HG02884 (cell line): ENCODE measurements at regions not wholly inside any gene's neighbourhood (a gene's known extent, or its start where the extent isn't known, plus 50 kb on each side); places are given as distances from the start of the nearest gene placed in this dataset.
"Not testable (repeated sequence)": the region's sequence is repeated elsewhere in the genome, so short reads cannot be mapped to it uniquely, and the experiment has no call there.

ENCODE experiments used
- ATAC-seq: cut with Tn5 transposase; IDR thresholded peaks from one replicate; pipeline ENCODE4 v1.9.1; 2021; ENCODE audit warnings: mild to moderate bottlenecking, moderate library complexity; ENCODE audit not compliant: unreplicated experiment

GRCh38 chr2:101612019-101612418 is 85.5 kb upstream of the MAP4K4 start:
- no peak for ATAC-seq

- ATAC-seq = no peak
These were observed 86.7 kb upstream of the MAP4K4 start for GRCh38 chr2:101610750-101611315.

DNA sequence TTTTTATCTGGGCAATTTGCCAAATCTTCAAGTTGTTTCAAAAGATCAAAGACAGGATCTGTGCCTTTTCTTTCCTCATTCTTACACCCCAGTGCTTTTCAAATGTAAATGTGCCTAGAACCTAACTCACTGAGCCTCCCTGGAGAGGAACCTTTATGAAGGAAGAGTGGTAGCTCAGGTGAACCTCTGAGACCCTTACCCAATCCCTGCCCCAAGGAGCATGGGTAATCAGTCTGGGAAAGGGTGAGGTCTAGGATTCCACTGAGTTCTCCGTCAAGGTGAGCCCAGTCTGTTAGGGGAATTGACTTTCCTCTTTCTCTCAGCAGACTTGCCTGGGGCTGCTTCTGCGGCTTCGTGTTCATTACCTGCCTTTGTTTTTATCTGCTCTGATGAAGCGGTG is 88.1 kb upstream of the MAP4K4 start:
- no peak for ATAC-seq

GRCh38 chr2:101608408-101609310 is 88.8 kb upstream of the MAP4K4 start:
- ATAC-seq = no peak

DNA sequence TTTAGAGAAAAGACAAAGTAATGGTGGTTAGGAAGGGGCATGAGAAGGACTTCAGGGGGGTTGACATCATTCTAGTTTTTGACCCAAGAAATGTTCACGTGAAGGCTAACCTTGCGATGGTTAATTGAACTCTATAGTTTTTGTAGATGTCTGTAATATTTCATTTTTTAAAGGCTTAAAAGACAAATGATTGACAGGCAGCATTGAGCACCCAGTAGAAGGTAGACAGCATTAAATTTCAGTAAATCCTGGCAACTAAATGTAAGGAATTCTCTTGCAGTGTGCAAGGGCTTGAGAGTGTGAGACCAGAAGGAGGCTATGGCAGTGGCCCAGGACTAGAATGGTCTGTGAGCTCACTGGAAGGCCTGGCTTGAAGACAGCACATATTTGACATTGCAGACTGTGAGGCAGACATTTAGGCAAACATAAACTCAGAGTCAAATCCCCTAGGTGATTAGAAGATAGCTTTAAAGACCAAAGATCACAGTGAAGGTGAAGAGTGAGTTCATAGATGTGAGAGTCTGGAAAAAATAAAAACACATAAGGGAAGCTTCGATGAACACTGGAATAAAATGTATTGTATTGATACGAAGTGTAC is 100.1 kb upstream of the MAP4K4 start:
- no peak for ATAC-seq

GRCh38 chr2:101596333-101596732 is 101.2 kb upstream of the MAP4K4 start:
- no peak for ATAC-seq

DNA sequence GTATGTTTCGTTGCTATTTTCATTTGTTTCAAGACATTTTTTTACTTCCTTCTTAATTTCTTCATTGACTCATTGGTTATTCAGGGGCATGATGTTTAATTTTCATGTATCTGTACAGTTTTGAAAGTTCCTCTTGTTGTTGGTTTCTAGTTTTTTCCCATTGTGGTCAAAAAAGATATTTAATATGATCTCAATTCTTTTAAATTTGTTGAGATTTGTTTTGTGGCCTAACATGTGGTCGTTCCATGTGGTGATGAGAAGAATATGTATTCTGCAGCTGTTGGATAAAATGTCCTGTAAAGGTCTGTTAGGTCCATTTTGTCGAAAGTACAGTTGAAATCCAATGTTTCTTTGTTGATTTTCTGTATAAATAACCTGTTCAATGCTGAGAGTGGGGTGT is 110.3 kb upstream of the MAP4K4 start:
- ATAC-seq = no peak

- ATAC-seq = no peak
These were observed 108.9 kb upstream of the RFX8 start for GRCh38 chr2:101583861-101584260.

GRCh38 chr2:101581675-101582299 is 106.9 kb upstream of the RFX8 start:
- no peak for ATAC-seq

DNA sequence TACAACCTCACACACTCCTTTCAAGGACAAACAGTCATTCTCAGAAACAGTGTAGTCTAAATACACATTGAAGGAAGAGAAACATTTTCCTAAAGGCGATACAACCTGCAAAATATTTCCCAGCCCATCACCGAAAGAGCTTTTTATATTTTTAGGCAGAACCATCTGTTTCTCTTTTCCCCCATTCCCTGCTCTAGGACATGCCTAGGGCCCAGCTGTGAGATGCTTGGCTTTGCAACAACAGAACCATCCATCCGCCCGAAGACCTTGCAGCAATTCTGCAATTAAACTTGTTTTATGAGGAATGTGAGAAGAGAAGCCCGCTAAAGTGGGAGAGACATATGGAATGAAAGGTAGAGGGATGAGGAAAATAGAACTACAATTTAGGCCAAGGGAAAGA is 105.6 kb upstream of the RFX8 start:
- ATAC-seq = no peak

DNA sequence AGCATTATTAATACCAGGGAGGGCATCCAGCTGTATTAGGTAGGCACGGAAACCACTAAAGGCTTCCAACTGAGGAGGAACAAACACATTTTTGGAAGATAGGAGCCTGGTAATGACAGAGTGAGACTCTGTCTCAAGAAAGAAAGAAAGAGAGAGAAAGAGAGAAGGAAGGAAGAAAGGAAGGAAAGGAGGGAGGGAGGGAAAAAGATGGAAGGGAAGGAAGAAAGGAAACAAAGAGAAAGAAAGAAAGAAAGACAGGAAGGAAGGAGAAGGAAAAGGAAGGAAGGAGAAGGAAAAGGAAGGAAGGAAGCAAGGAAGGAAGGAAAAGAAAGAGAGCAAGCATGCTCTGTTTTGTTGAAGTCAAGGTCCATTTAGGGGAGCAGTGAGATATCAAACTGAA is 103.8 kb upstream of the RFX8 start:
- ATAC-seq = no peak

DNA sequence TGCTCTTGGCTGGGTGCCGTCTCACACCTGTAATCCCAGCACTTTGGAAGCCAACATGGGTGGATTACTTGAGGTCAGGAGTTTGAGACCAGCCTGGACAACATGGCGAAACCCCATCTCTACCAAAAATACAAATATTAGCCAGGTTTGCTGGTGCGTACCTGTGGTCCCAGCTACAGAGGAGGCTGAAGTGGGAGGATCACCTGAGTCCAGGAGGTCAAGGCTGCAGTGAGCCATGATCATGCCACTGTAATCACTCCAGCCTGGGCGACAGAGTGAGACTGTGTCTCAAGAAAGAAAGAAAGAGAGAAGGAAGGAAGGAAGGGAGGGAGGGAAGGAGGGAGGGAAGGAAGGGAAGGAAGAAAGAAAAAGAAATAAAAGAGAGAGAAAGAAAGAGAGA is 103.2 kb upstream of the RFX8 start:
- ATAC-seq = not testable (repeated sequence)

DNA sequence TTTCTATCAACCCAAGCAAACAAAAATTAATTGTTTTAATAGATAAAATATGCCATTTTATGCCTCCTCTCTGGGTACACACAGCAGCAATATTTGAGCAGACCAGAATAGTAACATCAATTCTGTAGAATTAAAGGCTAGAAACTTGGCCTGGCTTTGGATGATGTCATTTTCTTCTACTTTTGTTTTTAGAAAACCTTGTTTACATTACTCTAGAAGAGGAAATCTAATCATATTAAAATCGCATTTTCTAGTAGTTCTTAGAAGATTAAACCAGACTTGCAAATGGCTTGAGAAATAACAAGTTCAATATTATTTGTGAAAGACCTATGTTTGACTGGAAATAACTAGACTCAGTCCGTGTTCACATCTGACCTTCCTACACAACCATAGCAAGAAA is 102.3 kb upstream of the RFX8 start:
- ATAC-seq = no peak

GRCh38 chr2:101574622-101575021 is 99.7 kb upstream of the RFX8 start:
- no peak for ATAC-seq

DNA sequence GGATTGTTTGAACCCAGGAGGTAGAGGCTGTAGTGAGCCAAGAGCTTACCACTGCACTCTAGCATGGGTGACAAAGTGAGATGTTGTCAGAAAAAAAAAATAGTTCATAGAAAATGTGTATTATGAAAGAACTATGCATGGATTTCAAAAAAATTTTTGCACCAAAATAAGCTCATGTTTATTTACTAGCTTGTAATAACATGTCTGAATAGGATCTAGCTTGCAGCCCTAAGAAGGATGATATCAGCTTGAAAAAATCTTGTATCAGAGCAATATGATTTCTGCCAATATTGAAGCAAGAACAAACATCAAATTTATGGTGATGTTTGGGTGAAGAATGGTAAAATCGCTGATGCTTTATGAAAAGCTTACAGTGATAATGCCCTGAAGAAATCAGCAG is 97.0 kb upstream of the RFX8 start:
- no peak for ATAC-seq

DNA sequence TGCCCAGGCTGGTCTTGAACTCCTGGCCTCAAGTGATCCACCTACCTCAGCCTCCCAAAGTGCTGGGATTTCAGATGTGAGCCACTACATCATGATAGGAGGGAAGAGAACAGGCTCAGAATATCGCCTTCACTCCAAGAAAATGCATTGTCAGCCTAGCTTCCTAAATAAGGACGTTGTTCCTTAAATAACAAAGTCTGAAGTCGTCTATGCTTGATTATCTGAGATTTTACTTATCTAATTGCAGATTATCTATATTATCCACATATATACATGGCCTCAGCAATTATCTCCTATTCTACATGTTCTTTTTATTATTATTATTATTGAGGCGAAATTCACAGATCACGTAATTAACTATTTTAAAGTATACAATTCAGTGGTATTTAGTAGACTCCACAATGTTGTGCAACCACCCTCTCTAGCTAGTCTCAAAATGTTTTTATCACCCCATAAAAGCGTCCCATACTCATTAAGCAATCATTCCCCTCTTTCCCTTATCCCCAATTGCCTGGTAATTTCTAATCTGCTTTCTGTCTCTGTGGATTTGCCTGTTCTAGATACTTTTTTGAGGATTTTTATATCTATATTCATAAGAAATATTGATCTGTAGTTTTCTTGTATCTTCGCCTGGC is 95.1 kb upstream of the RFX8 start:
- no peak for ATAC-seq

DNA sequence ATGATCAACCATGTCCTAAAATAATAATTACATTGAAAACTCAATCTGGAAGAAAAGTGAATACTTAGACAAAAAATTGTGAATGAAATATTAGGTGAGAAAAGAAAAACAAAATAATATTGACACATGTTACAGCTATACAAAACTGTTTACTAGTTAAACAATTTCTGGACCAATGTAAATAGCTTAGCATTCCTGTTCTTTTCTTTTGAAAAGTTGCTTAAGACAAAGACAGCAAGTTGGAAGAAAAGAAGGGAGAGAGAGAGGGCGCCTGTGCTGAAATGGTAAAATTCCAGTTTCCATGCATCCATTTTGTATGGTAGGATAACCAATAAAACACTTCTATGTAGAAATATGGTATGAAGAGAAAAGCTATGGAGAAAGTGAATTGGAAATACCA is 94.1 kb upstream of the RFX8 start:
- no peak for ATAC-seq

DNA sequence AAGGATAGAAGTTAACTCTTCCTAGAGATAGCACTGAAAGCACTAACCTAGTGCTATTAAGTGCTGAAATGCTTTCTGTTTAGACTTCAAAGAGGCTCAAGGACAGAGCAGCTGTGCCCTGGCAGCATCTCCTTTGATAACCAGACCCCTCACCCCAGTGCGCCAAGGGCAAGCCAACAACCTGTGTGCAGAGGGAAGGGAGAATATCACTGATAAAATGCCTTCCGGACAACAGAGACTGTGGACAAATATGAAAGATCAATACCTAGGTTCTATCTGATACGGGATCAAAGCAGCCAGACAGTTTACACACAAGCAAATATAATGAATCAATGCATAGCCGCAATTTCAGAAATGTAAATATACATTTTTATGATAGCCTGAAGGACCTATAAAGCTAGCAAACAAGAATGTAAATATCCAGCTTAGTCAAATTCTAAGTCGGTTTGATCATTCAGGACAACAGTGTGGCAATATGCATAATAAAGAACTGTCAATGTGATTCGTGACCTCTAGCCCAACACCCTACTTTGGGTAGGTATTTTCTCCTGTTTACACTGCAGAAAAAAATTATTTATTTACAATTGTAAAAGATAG is 91.8 kb upstream of the RFX8 start:
- ATAC-seq = no peak

GRCh38 chr2:101563849-101564248 is 88.9 kb upstream of the RFX8 start:
- no peak for ATAC-seq

DNA sequence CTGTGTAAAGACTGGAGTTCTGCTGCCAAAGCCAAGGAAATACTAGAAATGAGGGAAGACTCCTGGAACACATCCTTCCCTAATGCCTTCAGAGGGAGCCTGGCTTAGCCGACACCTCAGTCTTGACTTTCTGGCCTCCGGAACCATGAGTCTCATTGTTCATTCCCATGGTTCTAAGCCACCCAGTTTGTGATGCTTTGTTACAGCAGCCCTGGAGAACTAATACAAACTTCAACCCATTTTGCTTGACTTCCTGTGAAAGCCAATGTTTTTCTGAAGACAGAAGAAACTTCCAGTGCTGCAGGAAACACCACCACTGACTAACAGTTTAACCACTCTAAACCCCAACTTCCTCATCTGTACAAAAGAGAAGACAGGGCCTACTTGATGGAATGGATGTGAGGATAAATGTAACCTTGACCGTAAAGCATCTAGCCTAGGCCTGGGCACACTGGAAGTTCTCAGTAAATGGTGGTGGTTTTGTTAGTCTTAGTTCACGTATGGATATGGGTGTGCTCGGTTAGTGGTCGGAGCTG is 85.9 kb upstream of the RFX8 start:
- ATAC-seq = no peak

DNA sequence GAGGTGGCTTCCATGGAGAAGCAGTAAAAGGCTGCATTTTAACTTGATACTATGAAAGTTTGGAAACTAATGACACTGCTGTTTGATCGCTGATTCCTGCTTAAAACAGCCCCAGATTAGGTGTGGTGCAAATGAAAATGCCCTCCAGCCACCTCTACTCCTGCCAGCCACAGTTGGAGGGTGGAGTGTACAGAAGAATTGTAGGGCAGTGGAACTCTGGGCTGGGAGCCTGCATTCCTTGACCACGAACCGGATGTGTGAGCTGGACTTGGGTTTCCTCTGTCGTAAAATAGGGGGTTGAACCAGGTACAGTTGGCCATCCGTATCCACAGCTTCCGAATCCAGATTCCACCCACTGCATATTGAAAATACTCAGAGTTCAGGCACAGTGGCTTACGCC is 84.6 kb upstream of the RFX8 start:
- no peak for ATAC-seq
